GM12878 (cell line): ENCODE measurements at regions not wholly inside any gene's neighbourhood (a gene's known extent, or its start where the extent isn't known, plus 50 kb on each side); places are given as distances from the start of the nearest gene placed in this dataset.
A peak's percentile ranks its signal among the peaks of the same experiment; 100 is the strongest.

ENCODE experiments used
- ATAC-seq: fragments of 200-7000 bp; cut with Tn5 transposase; 3 replicates; pipeline ENCODE4 v1.9.1; 2020; ENCODE audit warnings: mild to moderate bottlenecking, moderate library complexity
- BruUV-seq: library from RNA; stranded (reverse); fragments of 400-500 nt; replicated peaks from 2 replicates; lab custom pipeline; 2021; lab: Mats Ljungman, UMichigan
- CTCF ChIA-PET: fragments of 300-600 bp; sonication (Branson Sonifier 250); formaldehyde crosslinking; extraction: SDS; loops from one replicate; lab custom pipeline; 2021; ENCODE audit warnings: inconsistent platforms; lab: Yijun Ruan, JAX
- POLR2A ChIA-PET: fragments of 350-600 bp; formaldehyde crosslinking; extraction: SDS; loops from one replicate; lab custom pipeline; 2021; ENCODE audit warnings: inconsistent platforms; lab: Charles Lee
- RAD21 ChIA-PET: fragments of 300-600 bp; sonication (Branson Sonifier 250); formaldehyde crosslinking; loops from one replicate; lab custom pipeline; 2023; ENCODE audit warnings: antibody characterized with exemption; ENCODE audit not compliant: unreplicated experiment; lab: Charles Lee
- SMC1A ChIA-PET: fragments of 300-600 bp; sonication (Branson Sonifier 250); formaldehyde crosslinking; loops from one replicate; lab custom pipeline; 2023; ENCODE audit not compliant: unreplicated experiment, uncharacterized antibody; lab: Charles Lee
- DNase-seq: peaks from one replicate; pipeline ENCODE4 v3.0.0-alpha.2; 2011; ENCODE audit warnings: low read depth, low spot score
- FAIRE-seq: peaks from 3 replicates; lab custom pipeline; 2011; peaks lifted over from hg19 to GRCh38; lab: Jason Lieb, UNC
- H2AFZ ChIP-seq: 2 replicates; pipeline ENCODE4 v1.6.0; 2011; ENCODE audit warnings: low read depth, low read length, control low read depth; ENCODE audit not compliant: control insufficient read depth
- H3K27ac ChIP-seq: 2 replicates; pipeline ENCODE4 v1.5.1; 2011; ENCODE audit warnings: control low read depth; ENCODE audit not compliant: control insufficient read depth, insufficient read depth
- H3K27me3 ChIP-seq, 2 experiments: replicated peaks in 1 of 2; 2 replicates each; pipeline versions ENCODE4 v1.6.0 to v1.6.1; 2011; ENCODE audit warnings: low read length in 1 of 2; ENCODE audit not compliant: control insufficient read depth in 2 of 2, insufficient read depth in 2 of 2
- H3K36me3 ChIP-seq, 2 experiments: 2 replicates each; pipeline ENCODE4 v1.5.1; 2011; ENCODE audit warnings: low read length in 1 of 2; ENCODE audit not compliant: control insufficient read depth in 2 of 2, insufficient read depth in 2 of 2
- H3K4me1 ChIP-seq: 2 replicates; pipeline ENCODE4 v1.6.1; 2011; ENCODE audit warnings: mild to moderate bottlenecking, low read length, moderate library complexity, mixed read lengths; ENCODE audit not compliant: control insufficient read depth, insufficient read depth
- H3K4me2 ChIP-seq: 2 replicates; pipeline ENCODE4 v1.6.0; 2011; ENCODE audit warnings: control low read depth; ENCODE audit not compliant: control insufficient read depth, insufficient read depth
- H3K4me3 ChIP-seq: fragments of 200-600 bp; sonication (generic); 2 replicates; pipeline ENCODE4 v1.5.1; 2016
- H3K79me2 ChIP-seq: 2 replicates; pipeline ENCODE4 v1.6.0; 2011; ENCODE audit warnings: low read length; ENCODE audit not compliant: control insufficient read depth, insufficient read depth
- H3K9ac ChIP-seq: 2 replicates; pipeline ENCODE4 v1.8.0; 2011; ENCODE audit warnings: low read length, control low read depth, mixed read lengths; ENCODE audit not compliant: control insufficient read depth, insufficient read depth
- H3K9me3 ChIP-seq: replicated peaks from 3 replicates; pipeline ENCODE4 v1.5.1; 2011; ENCODE audit warnings: mild to moderate bottlenecking, low read length; ENCODE audit not compliant: control insufficient read depth, insufficient read depth
- H4K20me1 ChIP-seq: 2 replicates; pipeline ENCODE4 v1.6.0; 2011; ENCODE audit not compliant: control insufficient read depth, insufficient read depth
- ATF7 ChIP-seq: fragments of 450-650 bp; IDR thresholded peaks from 2 replicates; pipeline ENCODE4 v1.6.1; 2016; ENCODE audit warnings: low read depth, mild to moderate bottlenecking
- BCL3 ChIP-seq: IDR thresholded peaks from 2 replicates; pipeline ENCODE4 v1.6.1; 2011; ENCODE audit warnings: borderline replicate concordance, low read depth, mild to moderate bottlenecking, moderate library complexity, low read length; ENCODE audit not compliant: insufficient read depth, poor library complexity, severe bottlenecking
- BRCA1 ChIP-seq: IDR thresholded peaks from 2 replicates; pipeline ENCODE4 v1.6.1; 2011; ENCODE audit warnings: low read depth, low read length, improper control_type of control experiment
- JUNB ChIP-seq: IDR thresholded peaks from 2 replicates; pipeline ENCODE4 v1.6.1; 2016; ENCODE audit warnings: antibody characterized with exemption, mild to moderate bottlenecking
- MTA3 ChIP-seq: IDR thresholded peaks from 2 replicates; pipeline ENCODE4 v1.6.1; 2012; ENCODE audit warnings: low read length, inconsistent platforms, borderline replicate concordance
- NFXL1 ChIP-seq: fragments of 450-650 bp; IDR thresholded peaks from 2 replicates; pipeline ENCODE4 v1.6.1; 2017; ENCODE audit warnings: antibody characterized with exemption, mild to moderate bottlenecking, borderline replicate concordance
- PML ChIP-seq: IDR thresholded peaks from 2 replicates; pipeline ENCODE4 v1.6.1; 2012; ENCODE audit warnings: low read length, inconsistent platforms
- RELB ChIP-seq: fragments of 450-650 bp; IDR thresholded peaks from 2 replicates; pipeline ENCODE4 v1.6.1; 2017; ENCODE audit warnings: low read depth, mild to moderate bottlenecking, moderate library complexity
- SMAD1 ChIP-seq: fragments of 450-650 bp; IDR thresholded peaks from 2 replicates; pipeline ENCODE4 v1.6.1; 2018; ENCODE audit warnings: mild to moderate bottlenecking, low read depth; ENCODE audit not compliant: partially characterized antibody
- TAF1 ChIP-seq: IDR thresholded peaks from 2 replicates; pipeline ENCODE4 v1.6.1; 2011; ENCODE audit warnings: mild to moderate bottlenecking, low read depth, low read length, borderline replicate concordance
- TARDBP ChIP-seq: IDR thresholded peaks from 2 replicates; pipeline ENCODE4 v1.6.1; 2016; ENCODE audit warnings: borderline replicate concordance
- USF2 ChIP-seq: IDR thresholded peaks from 2 replicates; pipeline ENCODE4 v1.6.1; 2011; ENCODE audit warnings: low read depth, low read length, improper control_type of control experiment, borderline replicate concordance
- ZNF687 ChIP-seq: fragments of 450-650 bp; IDR thresholded peaks from 2 replicates; pipeline ENCODE4 v1.6.1; 2017; ENCODE audit warnings: mild to moderate bottlenecking, moderate library complexity
- WGBS: methylation state at CpG from one replicate; pipeline ENCODE4 v1.1.6; 2016; ENCODE audit warnings: low lambda C conversion rate; ENCODE audit not compliant: insufficient replicate concordance, insufficient coverage; ENCODE audit errors: missing lambda C conversion rate; 5-methylcytosine and 5-hydroxymethylcytosine counted together
- in situ Hi-C: fragments of 300-500 bp; cut with MboI; formaldehyde crosslinking; loops from 9 replicates; pipeline ENCODE4 v1.14.3; 2018; ENCODE audit warnings: mixed read lengths
- intact Hi-C: fragments of 100-400 bp; cut with micrococcal nuclease; formaldehyde crosslinking; loops from one replicate; pipeline ENCODE4 v1.14.2; 2022; ENCODE audit not compliant: unreplicated experiment

GRCh38 chr4:116374815-116375214, 710.6 kb downstream of the TRAM1L1 start:
- SMC1A ChIA-PET = interaction anchor here (1.1 to 2.2 kb wide), 3 partner anchors 11 to 26 kb away, joined by 3 to 6 read pairs (median 4); no protein-coding TSS in a partner anchor
- Histone ChIP-seq H3K27me3 (no peaks in the 10 kb centered on the region), H3K4me1 (no peaks in the 10 kb centered on the region), H3K27ac (no peak overlapping the region), H2AFZ (peak overlapping the region; percentile 9), H3K4me2 (no peak overlapping the region), H3K79me2 (no peaks in the 10 kb centered on the region), H3K36me3 (no peaks in the 10 kb centered on the region), H4K20me1 (no peaks in the 10 kb centered on the region), H3K9me3 (no peaks in the 10 kb centered on the region), H3K9ac (no peak overlapping the region), H3K4me3 (no peak overlapping the region)
- intact Hi-C loops (no loop called here), in situ Hi-C loops (loop anchor here (25.0 kb wide), 2 partner anchors 287 to 1887 kb away; no protein-coding TSS in a partner anchor)
- RAD21 ChIA-PET = interaction anchor here (0.6 to 2.6 kb wide), 2 partner anchors 16 to 50 kb away, joined by 3 to 6 read pairs; no protein-coding TSS in a partner anchor
- POLR2A ChIA-PET = no interaction called here
- FAIRE-seq (no peak), DNase-seq (no peak), ATAC-seq (peak; percentile 75)
- WGBS = 28% methylated on average over 3 of the region's 3 CpGs
- CTCF ChIA-PET = interaction anchor here (1.5 to 2.8 kb wide), 2 partner anchors 10 to 16 kb away, joined by 6 to 13 read pairs; no protein-coding TSS in a partner anchor
- no TSS peak for BruUV-seq
- TF ChIP-seq ZNF687 (no peak), TAF1 (no peak), ATF7 (no peak), USF2 (no peak), RELB (no peak), PML (no peak), JUNB (no peak), BRCA1 (no peak), SMAD1 (no peak), MTA3 (no peak), TARDBP (no peak), BCL3 (no peak), NFXL1 (no peak)
